ENCODE measurements at regions not wholly inside any gene's neighbourhood (a gene's known extent, or its start where the extent isn't known, plus 50 kb on each side); places are given as distances from the start of the nearest gene placed in this dataset.

DNA sequence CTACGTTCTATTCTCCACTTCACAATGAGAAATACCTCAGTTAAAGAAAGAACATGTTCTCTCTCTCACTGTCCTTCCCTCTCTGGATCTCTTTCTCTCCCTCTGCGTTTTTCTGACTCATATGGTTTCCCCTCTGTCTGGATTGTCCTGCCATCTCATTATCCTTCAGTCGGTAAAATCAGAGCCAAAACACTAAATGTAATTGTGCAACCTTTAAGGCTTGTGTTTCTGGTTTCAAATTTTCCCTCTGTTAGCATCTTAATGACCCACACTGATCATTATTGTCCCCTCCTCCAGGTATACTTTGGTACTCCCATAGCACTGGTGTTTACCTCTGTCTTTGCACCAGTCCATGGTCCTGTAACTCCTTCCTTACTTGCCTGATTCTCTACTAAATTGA is 509.4 kb upstream of the C9orf72 start:
- TF ChIP-seq, protein P1, sequence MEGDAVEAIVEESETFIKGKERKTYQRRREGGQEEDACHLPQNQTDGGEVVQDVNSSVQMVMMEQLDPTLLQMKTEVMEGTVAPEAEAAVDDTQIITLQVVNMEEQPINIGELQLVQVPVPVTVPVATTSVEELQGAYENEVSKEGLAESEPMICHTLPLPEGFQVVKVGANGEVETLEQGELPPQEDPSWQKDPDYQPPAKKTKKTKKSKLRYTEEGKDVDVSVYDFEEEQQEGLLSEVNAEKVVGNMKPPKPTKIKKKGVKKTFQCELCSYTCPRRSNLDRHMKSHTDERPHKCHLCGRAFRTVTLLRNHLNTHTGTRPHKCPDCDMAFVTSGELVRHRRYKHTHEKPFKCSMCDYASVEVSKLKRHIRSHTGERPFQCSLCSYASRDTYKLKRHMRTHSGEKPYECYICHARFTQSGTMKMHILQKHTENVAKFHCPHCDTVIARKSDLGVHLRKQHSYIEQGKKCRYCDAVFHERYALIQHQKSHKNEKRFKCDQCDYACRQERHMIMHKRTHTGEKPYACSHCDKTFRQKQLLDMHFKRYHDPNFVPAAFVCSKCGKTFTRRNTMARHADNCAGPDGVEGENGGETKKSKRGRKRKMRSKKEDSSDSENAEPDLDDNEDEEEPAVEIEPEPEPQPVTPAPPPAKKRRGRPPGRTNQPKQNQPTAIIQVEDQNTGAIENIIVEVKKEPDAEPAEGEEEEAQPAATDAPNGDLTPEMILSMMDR (IDR thresholded peaks at IDR 0.05): no peak
- no peak for TF ChIP-seq POLR2A (IDR thresholded peaks at IDR 0.05)

Data from right lobe of liver (tissue), 4 donors.